Right lobe of liver (tissue), 6 donors: ENCODE measurements at regions not wholly inside any gene's neighbourhood (a gene's known extent, or its start where the extent isn't known, plus 50 kb on each side); places are given as distances from the start of the nearest gene placed in this dataset.

Experiments used
- ATAC-seq, 4 donors: fragments of 200-7000 bp; cut with Tn5 transposase; one replicate each; pipeline ENCODE4 v1.9.1; 2020; ENCODE audit warnings: mild to moderate bottlenecking in 4 of 4, moderate library complexity in 4 of 4
- DNase-seq, 3 donors: peaks; one replicate each; pipeline ENCODE4 v3.0.0-alpha.2; 2020
- H3K27ac ChIP-seq, 3 donors: fragments of 200-600 bp; one replicate each; pipeline ENCODE4 v1.8.0; 2022
- H3K27me3 ChIP-seq, 2 donors: fragments of 200-600 bp; one replicate each; pipeline ENCODE4 v1.8.0; 2022
- H3K36me3 ChIP-seq, 4 donors: fragments of 200-600 bp; sonication (generic) in 1 of 4; one replicate each; pipeline versions ENCODE4 v1.5.1 to v1.8.0; 2017 to 2022; ENCODE audit warnings: control low read depth in 1 of 4
- H3K4me1 ChIP-seq, 4 donors: fragments of 200-600 bp; sonication (generic) in 1 of 4; one replicate each; pipeline versions ENCODE4 v1.5.1 to v1.8.0; 2017 to 2022; ENCODE audit warnings: control low read depth in 1 of 4
- H3K4me3 ChIP-seq, 3 donors: fragments of 200-600 bp; one replicate each; pipeline ENCODE4 v1.8.0; 2022
- H3K9me3 ChIP-seq, 4 donors: fragments of 200-600 bp; sonication (generic) in 1 of 4; one replicate each; pipeline versions ENCODE4 v1.5.1 to v1.8.0; 2017 to 2022; ENCODE audit warnings: control low read depth in 1 of 4
- POLR2A ChIP-seq: fragments of 450-650 bp; IDR thresholded peaks from one replicate; pipeline ENCODE4 v1.6.1; 2017; ENCODE audit warnings: antibody characterized with exemption, mild to moderate bottlenecking
- WGBS: methylation state at CpG from one replicate; pipeline ENCODE4 v1.1.6; 2018; ENCODE audit warnings: low coverage, low lambda C conversion rate; ENCODE audit not compliant: insufficient coverage; ENCODE audit errors: missing lambda C conversion rate; 5-methylcytosine and 5-hydroxymethylcytosine counted together
- intact Hi-C, 2 donors: fragments of 100-400 bp; cut with DNase I; formaldehyde crosslinking; loops; one replicate each; pipeline versions ENCODE4 v1.11.2 to v1.14.1; 2022
- TF ChIP-seq, protein P1 (sequence below), 4 donors: fragments of 200-600 bp in 3 of 4; fragments of 450-650 bp in 1 of 4; IDR thresholded peaks; one replicate each; pipeline versions ENCODE4 v1.5.1 to v1.8.0; 2016 to 2022; ENCODE audit warnings: antibody characterized with exemption in 4 of 4, mild to moderate bottlenecking in 2 of 4
- donor health status: DM: no; HTN: yes; CAD: no.
- donor health status: DM: no; HTN: no; CAD: no.
- donor health status: DM: no; HTN: no; CAD: no.
- donor health status: DM: no; HTN: yes; CAD: no.
- donor health status: DM: no; HTN: yes; CAD: no.

GRCh38 chr4:159481936-159482335, 379.1 kb downstream of the RAPGEF2 start:
- no peaks in the 10 kb centered on the region for H3K4me1 ChIP-seq
- TF ChIP-seq, protein P1, sequence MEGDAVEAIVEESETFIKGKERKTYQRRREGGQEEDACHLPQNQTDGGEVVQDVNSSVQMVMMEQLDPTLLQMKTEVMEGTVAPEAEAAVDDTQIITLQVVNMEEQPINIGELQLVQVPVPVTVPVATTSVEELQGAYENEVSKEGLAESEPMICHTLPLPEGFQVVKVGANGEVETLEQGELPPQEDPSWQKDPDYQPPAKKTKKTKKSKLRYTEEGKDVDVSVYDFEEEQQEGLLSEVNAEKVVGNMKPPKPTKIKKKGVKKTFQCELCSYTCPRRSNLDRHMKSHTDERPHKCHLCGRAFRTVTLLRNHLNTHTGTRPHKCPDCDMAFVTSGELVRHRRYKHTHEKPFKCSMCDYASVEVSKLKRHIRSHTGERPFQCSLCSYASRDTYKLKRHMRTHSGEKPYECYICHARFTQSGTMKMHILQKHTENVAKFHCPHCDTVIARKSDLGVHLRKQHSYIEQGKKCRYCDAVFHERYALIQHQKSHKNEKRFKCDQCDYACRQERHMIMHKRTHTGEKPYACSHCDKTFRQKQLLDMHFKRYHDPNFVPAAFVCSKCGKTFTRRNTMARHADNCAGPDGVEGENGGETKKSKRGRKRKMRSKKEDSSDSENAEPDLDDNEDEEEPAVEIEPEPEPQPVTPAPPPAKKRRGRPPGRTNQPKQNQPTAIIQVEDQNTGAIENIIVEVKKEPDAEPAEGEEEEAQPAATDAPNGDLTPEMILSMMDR (IDR thresholded peaks at IDR 0.05) = no peak
- no peak for TF ChIP-seq POLR2A
- H3K27ac ChIP-seq = no peak overlapping the region
- intact Hi-C loops = no loop called here
- ATAC-seq (no peak), DNase-seq (no peak)
- WGBS = 81% methylated on average over 6 of the region's 6 CpGs
- no peaks in the 10 kb centered on the region for H3K9me3 ChIP-seq
- H3K36me3 ChIP-seq = no peaks in the 10 kb centered on the region
- H3K4me3 ChIP-seq = no peak overlapping the region
- H3K27me3 ChIP-seq = no peaks in the 10 kb centered on the region

GRCh38 chr4:159483110-159483781, 380.4 kb downstream of the RAPGEF2 start:
- H3K27me3 ChIP-seq = no peaks in the 10 kb centered on the region
- H3K4me1 ChIP-seq = peaks cover 0 to 6% (median 0%) of the 10 kb centered on the region in 4 donors
- no peaks in the 10 kb centered on the region for H3K9me3 ChIP-seq
- 55% methylated on average over 5 of the region's 5 CpGs for WGBS
- H3K27ac ChIP-seq = no peak overlapping the region
- no peak for DNase-seq
- no peak for TF ChIP-seq POLR2A
- TF ChIP-seq, protein P1 (IDR thresholded peaks at IDR 0.05) = no peak
- no peak for ATAC-seq
- H3K4me3 ChIP-seq = no peak overlapping the region
- intact Hi-C loops = no loop called here
- no peaks in the 10 kb centered on the region for H3K36me3 ChIP-seq

DNA sequence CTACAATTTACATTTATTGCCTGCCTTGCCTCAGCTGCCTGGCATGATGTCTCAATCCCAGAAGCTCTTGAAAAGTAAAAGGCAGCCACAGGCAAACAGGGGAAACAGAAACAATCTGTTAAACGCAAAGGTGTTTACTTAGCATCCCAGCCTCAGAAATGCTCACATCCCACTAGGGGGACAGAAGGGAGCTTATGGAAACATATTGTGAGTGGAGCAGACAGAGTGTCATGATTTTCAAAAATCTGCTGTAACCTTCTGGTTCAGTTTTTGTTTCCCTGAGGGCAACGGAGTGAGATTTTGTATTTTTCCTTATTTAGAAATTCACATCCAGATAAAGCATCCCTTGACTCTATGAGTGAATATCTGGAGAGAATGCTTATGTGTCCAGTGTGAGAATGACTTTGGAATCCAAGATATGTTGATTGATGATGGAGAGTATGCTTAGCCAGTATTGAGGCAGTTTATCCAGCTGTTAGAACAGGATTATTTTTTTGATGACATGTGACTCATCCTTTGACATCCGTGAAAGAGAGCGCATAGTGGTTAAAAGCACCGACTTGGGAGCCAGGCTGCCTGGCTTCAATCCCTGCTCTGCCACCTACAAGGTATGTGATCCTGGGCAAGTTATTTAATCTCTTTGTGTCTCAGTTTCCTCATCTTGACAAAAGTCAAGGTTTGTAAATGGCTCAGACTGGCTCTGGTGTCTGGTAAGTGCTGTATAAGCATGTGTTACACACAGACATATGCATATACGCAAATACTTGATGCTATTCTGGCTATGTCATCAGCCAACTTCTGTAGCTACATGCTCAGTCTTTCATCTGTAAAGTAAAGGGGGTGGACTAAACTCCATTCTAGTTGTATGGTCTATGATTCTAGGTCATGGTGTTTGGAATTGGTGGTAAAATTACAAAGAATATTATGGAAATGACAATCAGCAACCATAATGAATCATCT, 381.2 kb downstream of the RAPGEF2 start:
- Histone ChIP-seq H3K27ac (no peak overlapping the region), H3K9me3 (no peaks in the 10 kb centered on the region), H3K27me3 (no peaks in the 10 kb centered on the region), H3K36me3 (no peaks in the 10 kb centered on the region), H3K4me1 (peaks cover 0 to 6% (median 0%) of the 10 kb centered on the region in 4 donors), H3K4me3 (no peak overlapping the region)
- no peak for TF ChIP-seq POLR2A
- TF ChIP-seq, protein P1 (IDR thresholded peaks at IDR 0.05) = no peak
- DNase-seq (no peak), ATAC-seq (no peak)
- WGBS = 66% methylated on average over 5 of the region's 6 CpGs
- intact Hi-C loops = no loop called here

DNA sequence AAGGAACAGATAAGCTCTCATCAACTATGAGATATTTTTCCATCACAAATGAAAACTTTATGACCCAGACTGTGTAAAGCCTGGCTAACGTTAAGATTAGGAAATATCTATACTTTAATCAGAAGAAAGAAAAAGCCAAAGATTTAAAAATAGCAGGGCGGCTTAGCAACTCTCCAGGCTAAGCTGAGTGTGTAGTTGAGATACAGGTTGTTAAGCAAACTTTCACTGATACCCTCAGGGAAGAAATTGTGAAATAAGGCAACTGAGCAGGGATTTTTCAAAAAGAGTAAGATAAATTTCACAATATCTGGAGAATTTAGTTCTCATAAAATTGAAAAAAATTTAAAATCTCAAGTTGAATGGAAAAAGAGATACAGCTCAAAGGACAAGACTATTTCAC, 382.0 kb downstream of the RAPGEF2 start:
- intact Hi-C loops = no loop called here
- H3K27me3 ChIP-seq = no peaks in the 10 kb centered on the region
- H3K9me3 ChIP-seq = no peaks in the 10 kb centered on the region
- 37% methylated on average over 2 of the region's 2 CpGs for WGBS
- no peak overlapping the region for H3K27ac ChIP-seq
- H3K4me3 ChIP-seq = no peak overlapping the region
- ATAC-seq = no peak
- peaks cover 0 to 14% (median 0%) of the 10 kb centered on the region in 4 donors for H3K4me1 ChIP-seq
- no peak for TF ChIP-seq POLR2A
- TF ChIP-seq, protein P1 (IDR thresholded peaks at IDR 0.05) = no peak
- no peaks in the 10 kb centered on the region for H3K36me3 ChIP-seq
- no peak for DNase-seq
